K562 (cell line): ENCODE measurements at regions not wholly inside any gene's neighbourhood (a gene's known extent, or its start where the extent isn't known, plus 50 kb on each side); places are given as distances from the start of the nearest gene placed in this dataset.

ENCODE experiments used
- ATAC-seq: fragments of 200-7000 bp; cut with Tn5 transposase; 3 replicates; pipeline ENCODE4 v1.9.1; 2020; ENCODE audit warnings: moderate library complexity
- BruUV-seq: library from RNA; stranded (reverse); fragments of 400-500 nt; replicated peaks from 2 replicates; lab custom pipeline; 2021; lab: Mats Ljungman, UMichigan
- CTCF ChIA-PET: fragments of 300-600 bp; formaldehyde crosslinking; extraction: SDS; loops from one replicate; lab custom pipeline; 2021; ENCODE audit warnings: low intra/inter-chr PET ratio; lab: Yijun Ruan, JAX
- POLR2A ChIA-PET: fragments of 300-600, 350-650 bp; sonication (Branson Sonifier 250); formaldehyde crosslinking; extraction: SDS; loops from one replicate; lab custom pipeline; 2021; ENCODE audit warnings: antibody characterized with exemption, inconsistent platforms; lab: Yijun Ruan, JAX
- DNase-seq, 4 experiments: peaks; one replicate each; pipeline versions ENCODE4 v3.0.0 to v3.0.0-alpha.2; 2011 to 2018; ENCODE audit warnings: low spot score in 3 of 4, mixed read lengths in 3 of 4; ENCODE audit errors: extremely low read depth in 1 of 4
- FAIRE-seq: peaks from 2 replicates; lab custom pipeline; 2011; peaks lifted over from hg19 to GRCh38; lab: Jason Lieb, UNC
- H2AFZ ChIP-seq: 2 replicates; pipeline ENCODE4 v1.6.0; 2011; ENCODE audit warnings: low read depth, low read length, control low read depth, inconsistent platforms
- H3K27ac ChIP-seq: fragments of 200-600 bp; 3 replicates; pipeline ENCODE4 v1.8.0; 2011; ENCODE audit warnings: low read depth, mild to moderate bottlenecking, control low read depth, inconsistent platforms, low read length, moderate library complexity, mixed read lengths; ENCODE audit errors: extremely low read depth
- H3K27me3 ChIP-seq, 2 experiments: fragments of 300-600 bp in 1 of 2; 2 replicates in 1 of 2; 3 replicates in 1 of 2; pipeline versions ENCODE4 v1.6.0 to v1.8.0; 2011; ENCODE audit warnings: inconsistent platforms in 2 of 2, low read length in 2 of 2, mild to moderate bottlenecking in 1 of 2, mixed read lengths in 1 of 2, moderate library complexity in 1 of 2; ENCODE audit not compliant: control insufficient read depth in 2 of 2, insufficient read depth in 2 of 2
- H3K36me3 ChIP-seq: fragments of 300-600 bp; 3 replicates; pipeline ENCODE4 v1.8.0; 2011; ENCODE audit warnings: mild to moderate bottlenecking, low read length, inconsistent platforms; ENCODE audit not compliant: control insufficient read depth, insufficient read depth
- H3K4me1 ChIP-seq, 2 experiments: fragments of 200-600 bp in 1 of 2; replicated peaks in 1 of 2; 2 replicates in 1 of 2; 3 replicates in 1 of 2; pipeline versions ENCODE4 v1.5.1 to v1.8.0; 2011; ENCODE audit warnings: inconsistent platforms in 2 of 2, low read length in 2 of 2, mild to moderate bottlenecking in 1 of 2, mixed read lengths in 1 of 2, moderate library complexity in 1 of 2; ENCODE audit not compliant: control insufficient read depth in 2 of 2, insufficient read depth in 2 of 2
- H3K4me2 ChIP-seq: 2 replicates; pipeline ENCODE4 v1.6.1; 2011; ENCODE audit warnings: low read length, control low read depth, inconsistent platforms, mixed read lengths; ENCODE audit not compliant: insufficient read depth
- H3K4me3 ChIP-seq: fragments of 200-600 bp; sonication (generic), shearing (Covaris generic); 2 replicates; pipeline ENCODE4 v1.5.1; 2016; ENCODE audit warnings: control low read depth, inconsistent platforms
- H3K79me2 ChIP-seq: fragments of 200-600 bp; 3 replicates; pipeline ENCODE4 v1.8.0; 2011; ENCODE audit warnings: low read length, inconsistent platforms; ENCODE audit not compliant: control insufficient read depth, insufficient read depth
- H3K9ac ChIP-seq, 2 experiments: 2 replicates each; pipeline versions ENCODE4 v1.6.0 to v1.6.1; 2011; ENCODE audit warnings: low read depth in 2 of 2, low read length in 2 of 2, control low read depth in 1 of 2, inconsistent platforms in 1 of 2, mild to moderate bottlenecking in 1 of 2, mixed read lengths in 1 of 2; ENCODE audit not compliant: insufficient read depth in 1 of 2
- H3K9me1 ChIP-seq: one replicate; pipeline ENCODE4 v1.6.0; 2011; ENCODE audit warnings: inconsistent platforms, mild to moderate bottlenecking, low read length, moderate library complexity; ENCODE audit not compliant: control insufficient read depth, insufficient read depth
- H3K9me3 ChIP-seq: replicated peaks from 2 replicates; pipeline ENCODE4 v1.5.1; 2011; ENCODE audit warnings: low read depth, low read length, inconsistent platforms; ENCODE audit not compliant: control insufficient read depth, insufficient read depth
- H4K20me1 ChIP-seq: replicated peaks from 2 replicates; pipeline ENCODE4 v1.6.1; 2011; ENCODE audit warnings: low read length, inconsistent platforms, mixed read lengths; ENCODE audit not compliant: control insufficient read depth, insufficient read depth
- HDAC8 ChIP-seq: fragments of 450-650 bp; IDR thresholded peaks from 2 replicates; pipeline ENCODE4 v1.6.1; 2016; ENCODE audit warnings: mild to moderate bottlenecking, missing genetic modification characterization, moderate library complexity, missing compliant biosample characterization
- KAT8 ChIP-seq: fragments of 450-650 bp; IDR thresholded peaks from 2 replicates; pipeline ENCODE4 v1.6.1; 2016; ENCODE audit warnings: low read depth, mild to moderate bottlenecking
- MECOM ChIP-seq: fragments of 250-450 bp; sonication (Bioruptor Pico); IDR thresholded peaks from 2 replicates; pipeline ENCODE4 v1.8.0; 2022; ENCODE audit warnings: inconsistent platforms
- NFXL1 ChIP-seq: fragments of 450-650 bp; formaldehyde crosslinking; IDR thresholded peaks from 2 replicates; pipeline ENCODE4 v1.4.0; 2021; ENCODE audit warnings: mild to moderate bottlenecking
- POLR2G ChIP-seq: fragments of 200-400 bp; formaldehyde crosslinking; IDR thresholded peaks from 2 replicates; pipeline ENCODE4 v1.6.1; 2017; ENCODE audit warnings: low read depth, mild to moderate bottlenecking, antibody characterized with exemption, low read length, moderate library complexity
- SMARCA4 ChIP-seq: fragments of 450-650 bp; IDR thresholded peaks from 2 replicates; pipeline ENCODE4 v1.6.1; 2016
- TSC22D4 ChIP-seq: fragments of 450-650 bp; IDR thresholded peaks from 2 replicates; pipeline ENCODE4 v1.6.1; 2016; ENCODE audit warnings: missing genetic modification characterization, missing biosample characterization, control low read depth
- ZC3H8 ChIP-seq: fragments of 450-650 bp; IDR thresholded peaks from 2 replicates; pipeline ENCODE4 v1.6.1; 2017
- ZNF133 ChIP-seq: fragments of 250-450 bp; sonication (Bioruptor Pico); IDR thresholded peaks from 2 replicates; pipeline ENCODE4 v1.4.0; 2020; ENCODE audit warnings: mild to moderate bottlenecking
- ZNF197 ChIP-seq: fragments of 200-800 bp; sonication (Bioruptor generic); IDR thresholded peaks from 2 replicates; pipeline ENCODE4 v1.6.1; 2016; ENCODE audit warnings: low read depth, missing genetic modification characterization, missing compliant biosample characterization
- WGBS: fragments of 100-300 bp; shearing (Covaris generic); methylation state at CpG from one replicate; pipeline ENCODE4 v1.1.6; 2016; ENCODE audit warnings: low coverage, mixed read lengths; ENCODE audit not compliant: insufficient coverage; ENCODE audit errors: missing lambda C conversion rate; 5-methylcytosine and 5-hydroxymethylcytosine counted together
- in situ Hi-C: fragments of 300-500 bp; cut with MboI; formaldehyde crosslinking; loops from 4 replicates; pipeline ENCODE4 v1.15.0; 2018; ENCODE audit warnings: inconsistent platforms, mixed read lengths
- intact Hi-C: fragments of 100-400 bp; cut with micrococcal nuclease; formaldehyde crosslinking; loops from 2 replicates; pipeline ENCODE4 v1.14.2; 2022
- TF ChIP-seq, protein P1 (sequence below), 2 experiments: fragments of 450-650 bp in 1 of 2; IDR thresholded peaks; 2 replicates each; pipeline ENCODE4 v1.6.1; 2011 to 2017; ENCODE audit warnings: low read depth in 2 of 2, antibody characterized with exemption in 1 of 2, borderline replicate concordance in 1 of 2, low read length in 1 of 2, mild to moderate bottlenecking in 1 of 2, mixed read lengths in 1 of 2; ENCODE audit not compliant: control insufficient read depth in 1 of 2
- TF ChIP-seq, protein P2 (sequence below), 2 experiments: fragments of 450-650 bp; formaldehyde crosslinking in 1 of 2; IDR thresholded peaks; 2 replicates each; pipeline versions ENCODE4 v1.4.0 to v1.6.1; 2014 to 2020; ENCODE audit warnings: mild to moderate bottlenecking in 2 of 2, borderline replicate concordance in 1 of 2, low read depth in 1 of 2

DNA sequence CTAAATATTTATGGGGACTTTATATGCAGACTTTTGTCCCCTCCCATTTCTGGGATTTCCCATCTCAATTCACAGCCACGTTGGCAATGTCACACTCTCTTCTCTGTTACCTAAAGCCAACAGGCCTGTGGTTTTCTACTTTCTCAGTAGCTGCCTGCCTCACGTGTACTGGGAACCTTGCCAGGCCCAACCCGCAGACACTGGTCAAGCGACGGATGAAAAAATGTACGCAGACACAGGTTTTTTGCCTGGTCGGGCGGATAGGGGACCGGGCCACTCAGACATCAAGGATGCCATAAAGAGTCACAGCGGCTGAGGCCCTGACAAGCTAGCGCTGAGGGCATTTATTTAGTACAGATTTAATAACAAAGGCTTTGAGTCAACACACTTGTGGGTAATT, 204.4 kb upstream of the DPP6 start:
- H3K4me1 ChIP-seq, result no peaks in the 10 kb centered on the region
- no peaks in the 10 kb centered on the region for H4K20me1 ChIP-seq
- no peaks in the 10 kb centered on the region for H3K9me3 ChIP-seq
- H3K4me2 ChIP-seq, result no peak overlapping the region
- H3K4me3 ChIP-seq, result no peak overlapping the region
- no peaks in the 10 kb centered on the region for H3K79me2 ChIP-seq
- no TSS peak for BruUV-seq
- 3% methylated on average over 11 of the region's 11 CpGs for WGBS
- ChIA-PET CTCF (no interaction called here), POLR2A (no interaction called here)
- no peak overlapping the region for H3K27ac ChIP-seq
- no peaks in the 10 kb centered on the region for H3K27me3 ChIP-seq
- intact Hi-C loops (no loop called here), in situ Hi-C loops (no loop called here)
- no peak overlapping the region for H2AFZ ChIP-seq
- no peaks in the 10 kb centered on the region for H3K9me1 ChIP-seq
- DNase-seq (no peak), FAIRE-seq (no peak), ATAC-seq (no peak)
- H3K36me3 ChIP-seq, result no peaks in the 10 kb centered on the region
- no peak overlapping the region for H3K9ac ChIP-seq
- TF ChIP-seq MECOM (no peak), ZNF197 (CRISPR knock-in tag) (no peak), ZC3H8 (no peak), POLR2G (no peak), TSC22D4 (tag) (no peak), SMARCA4 (no peak), HDAC8 (no peak), ZNF133 (CRISPR knock-in tag) (no peak), KAT8 (no peak), NFXL1 (no peak)
- TF ChIP-seq, protein P1, sequence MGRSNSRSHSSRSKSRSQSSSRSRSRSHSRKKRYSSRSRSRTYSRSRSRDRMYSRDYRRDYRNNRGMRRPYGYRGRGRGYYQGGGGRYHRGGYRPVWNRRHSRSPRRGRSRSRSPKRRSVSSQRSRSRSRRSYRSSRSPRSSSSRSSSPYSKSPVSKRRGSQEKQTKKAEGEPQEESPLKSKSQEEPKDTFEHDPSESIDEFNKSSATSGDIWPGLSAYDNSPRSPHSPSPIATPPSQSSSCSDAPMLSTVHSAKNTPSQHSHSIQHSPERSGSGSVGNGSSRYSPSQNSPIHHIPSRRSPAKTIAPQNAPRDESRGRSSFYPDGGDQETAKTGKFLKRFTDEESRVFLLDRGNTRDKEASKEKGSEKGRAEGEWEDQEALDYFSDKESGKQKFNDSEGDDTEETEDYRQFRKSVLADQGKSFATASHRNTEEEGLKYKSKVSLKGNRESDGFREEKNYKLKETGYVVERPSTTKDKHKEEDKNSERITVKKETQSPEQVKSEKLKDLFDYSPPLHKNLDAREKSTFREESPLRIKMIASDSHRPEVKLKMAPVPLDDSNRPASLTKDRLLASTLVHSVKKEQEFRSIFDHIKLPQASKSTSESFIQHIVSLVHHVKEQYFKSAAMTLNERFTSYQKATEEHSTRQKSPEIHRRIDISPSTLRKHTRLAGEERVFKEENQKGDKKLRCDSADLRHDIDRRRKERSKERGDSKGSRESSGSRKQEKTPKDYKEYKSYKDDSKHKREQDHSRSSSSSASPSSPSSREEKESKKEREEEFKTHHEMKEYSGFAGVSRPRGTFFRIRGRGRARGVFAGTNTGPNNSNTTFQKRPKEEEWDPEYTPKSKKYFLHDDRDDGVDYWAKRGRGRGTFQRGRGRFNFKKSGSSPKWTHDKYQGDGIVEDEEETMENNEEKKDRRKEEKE (IDR thresholded peaks at IDR 0.05; ENCODE audit: borderline replicate concordance in 1 of 2, control insufficient read depth in 1 of 2, low read depth in 2 of 2, low read length in 1 of 2), result no peak
- TF ChIP-seq, protein P2, sequence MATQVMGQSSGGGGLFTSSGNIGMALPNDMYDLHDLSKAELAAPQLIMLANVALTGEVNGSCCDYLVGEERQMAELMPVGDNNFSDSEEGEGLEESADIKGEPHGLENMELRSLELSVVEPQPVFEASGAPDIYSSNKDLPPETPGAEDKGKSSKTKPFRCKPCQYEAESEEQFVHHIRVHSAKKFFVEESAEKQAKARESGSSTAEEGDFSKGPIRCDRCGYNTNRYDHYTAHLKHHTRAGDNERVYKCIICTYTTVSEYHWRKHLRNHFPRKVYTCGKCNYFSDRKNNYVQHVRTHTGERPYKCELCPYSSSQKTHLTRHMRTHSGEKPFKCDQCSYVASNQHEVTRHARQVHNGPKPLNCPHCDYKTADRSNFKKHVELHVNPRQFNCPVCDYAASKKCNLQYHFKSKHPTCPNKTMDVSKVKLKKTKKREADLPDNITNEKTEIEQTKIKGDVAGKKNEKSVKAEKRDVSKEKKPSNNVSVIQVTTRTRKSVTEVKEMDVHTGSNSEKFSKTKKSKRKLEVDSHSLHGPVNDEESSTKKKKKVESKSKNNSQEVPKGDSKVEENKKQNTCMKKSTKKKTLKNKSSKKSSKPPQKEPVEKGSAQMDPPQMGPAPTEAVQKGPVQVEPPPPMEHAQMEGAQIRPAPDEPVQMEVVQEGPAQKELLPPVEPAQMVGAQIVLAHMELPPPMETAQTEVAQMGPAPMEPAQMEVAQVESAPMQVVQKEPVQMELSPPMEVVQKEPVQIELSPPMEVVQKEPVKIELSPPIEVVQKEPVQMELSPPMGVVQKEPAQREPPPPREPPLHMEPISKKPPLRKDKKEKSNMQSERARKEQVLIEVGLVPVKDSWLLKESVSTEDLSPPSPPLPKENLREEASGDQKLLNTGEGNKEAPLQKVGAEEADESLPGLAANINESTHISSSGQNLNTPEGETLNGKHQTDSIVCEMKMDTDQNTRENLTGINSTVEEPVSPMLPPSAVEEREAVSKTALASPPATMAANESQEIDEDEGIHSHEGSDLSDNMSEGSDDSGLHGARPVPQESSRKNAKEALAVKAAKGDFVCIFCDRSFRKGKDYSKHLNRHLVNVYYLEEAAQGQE (IDR thresholded peaks at IDR 0.05; ENCODE audit: borderline replicate concordance), result no peak
- TF ChIP-seq, protein P2 (CRISPR knock-in tag; IDR thresholded peaks at IDR 0.05; ENCODE audit: low read depth), result no peak
